Choroid plexus epithelial cell (primary cell): ENCODE measurements at regions not wholly inside any gene's neighbourhood (a gene's known extent, or its start where the extent isn't known, plus 50 kb on each side); places are given as distances from the start of the nearest gene placed in this dataset.

Experiments
- DNase-seq: peaks from one replicate; pipeline ENCODE4 v3.0.0-alpha.2; 2010; ENCODE audit warnings: low read depth
- H3K4me3 ChIP-seq: 2 replicates; pipeline ENCODE4 v1.5.1; 2011; ENCODE audit warnings: low read depth, mild to moderate bottlenecking, control low read depth, low read length, moderate library complexity
- TF ChIP-seq, protein P1 (sequence below): conservative IDR thresholded peaks from 2 replicates; pipeline ENCODE4 v1.5.1; 2011; ENCODE audit warnings: low read depth, mild to moderate bottlenecking, control low read depth, inconsistent platforms, low read length, moderate library complexity

DNA sequence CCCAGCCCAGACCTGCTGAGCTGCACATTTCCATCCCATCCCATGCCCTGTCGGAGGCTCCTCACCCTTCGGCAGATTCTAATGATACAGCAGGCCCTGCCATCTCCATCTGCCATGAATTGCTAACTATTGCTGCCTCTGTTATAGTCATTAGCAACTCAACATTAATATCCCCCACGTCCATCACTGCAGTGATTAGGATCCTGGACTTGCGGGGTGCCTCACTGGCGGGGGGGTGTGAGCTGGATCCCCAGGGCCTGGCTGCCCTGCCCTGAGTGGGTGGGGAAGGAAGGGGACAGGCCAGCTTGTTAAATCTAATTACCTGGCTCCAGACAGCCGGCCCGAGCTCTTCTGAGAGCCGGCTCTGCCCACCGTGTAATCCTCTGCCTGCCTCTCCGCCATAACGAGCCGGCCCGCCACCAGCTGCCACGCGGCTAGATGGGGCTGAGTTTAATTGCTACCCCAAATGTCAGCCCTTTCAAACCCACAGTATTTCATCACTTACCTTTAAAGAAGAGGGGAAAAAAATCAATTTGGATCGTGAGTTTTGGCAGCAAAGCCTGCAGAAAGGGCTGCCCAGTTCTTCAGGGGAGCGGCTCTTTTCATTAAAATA is 227.3 kb upstream of the CSF3R start:
- TF ChIP-seq, protein P1, sequence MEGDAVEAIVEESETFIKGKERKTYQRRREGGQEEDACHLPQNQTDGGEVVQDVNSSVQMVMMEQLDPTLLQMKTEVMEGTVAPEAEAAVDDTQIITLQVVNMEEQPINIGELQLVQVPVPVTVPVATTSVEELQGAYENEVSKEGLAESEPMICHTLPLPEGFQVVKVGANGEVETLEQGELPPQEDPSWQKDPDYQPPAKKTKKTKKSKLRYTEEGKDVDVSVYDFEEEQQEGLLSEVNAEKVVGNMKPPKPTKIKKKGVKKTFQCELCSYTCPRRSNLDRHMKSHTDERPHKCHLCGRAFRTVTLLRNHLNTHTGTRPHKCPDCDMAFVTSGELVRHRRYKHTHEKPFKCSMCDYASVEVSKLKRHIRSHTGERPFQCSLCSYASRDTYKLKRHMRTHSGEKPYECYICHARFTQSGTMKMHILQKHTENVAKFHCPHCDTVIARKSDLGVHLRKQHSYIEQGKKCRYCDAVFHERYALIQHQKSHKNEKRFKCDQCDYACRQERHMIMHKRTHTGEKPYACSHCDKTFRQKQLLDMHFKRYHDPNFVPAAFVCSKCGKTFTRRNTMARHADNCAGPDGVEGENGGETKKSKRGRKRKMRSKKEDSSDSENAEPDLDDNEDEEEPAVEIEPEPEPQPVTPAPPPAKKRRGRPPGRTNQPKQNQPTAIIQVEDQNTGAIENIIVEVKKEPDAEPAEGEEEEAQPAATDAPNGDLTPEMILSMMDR = no peak
- H3K4me3 ChIP-seq = no peak overlapping the region
- DNase-seq = no peak

DNA sequence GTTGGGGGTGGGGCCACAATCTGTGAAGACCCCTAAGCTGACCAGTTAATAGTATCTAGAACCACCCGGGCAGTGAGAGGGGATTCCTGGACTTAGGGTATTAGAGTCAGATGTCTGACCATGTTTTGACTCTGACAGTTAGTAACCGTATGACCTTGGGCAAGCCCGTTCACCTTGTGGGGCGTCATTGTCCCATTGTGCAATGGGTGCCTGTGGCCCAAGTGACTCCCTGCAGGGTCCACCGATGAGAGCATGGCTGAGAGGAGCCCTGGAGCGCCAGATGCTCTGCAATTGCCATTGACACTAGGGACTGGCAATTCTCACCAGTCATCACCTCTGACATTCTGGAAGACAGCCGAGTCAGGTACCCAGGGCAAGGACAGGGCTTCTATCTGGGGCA is 225.9 kb upstream of the CSF3R start:
- TF ChIP-seq, protein P1 = no peak
- no peak for DNase-seq
- H3K4me3 ChIP-seq = no peak overlapping the region

DNA sequence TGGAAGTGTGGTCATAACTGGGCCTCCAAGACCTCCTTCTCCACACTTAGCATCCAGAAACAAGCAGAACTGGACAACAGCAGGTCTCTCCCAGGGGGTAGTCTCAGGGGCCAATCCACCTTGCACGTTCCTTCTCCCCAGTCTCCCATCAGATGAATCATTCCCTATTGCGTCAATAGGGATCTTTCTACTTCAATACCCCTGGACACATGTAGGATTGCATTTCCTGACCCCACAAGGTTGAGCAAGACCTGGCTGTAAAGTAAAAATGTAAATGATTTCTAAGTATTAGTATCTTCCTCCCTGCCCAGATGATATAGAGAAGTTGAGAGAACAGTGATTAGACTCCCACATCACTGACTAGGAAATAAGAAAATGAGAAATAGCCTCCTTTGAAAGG is 224.5 kb upstream of the CSF3R start:
- H3K4me3 ChIP-seq = no peak overlapping the region
- TF ChIP-seq, protein P1 = no peak

DNA sequence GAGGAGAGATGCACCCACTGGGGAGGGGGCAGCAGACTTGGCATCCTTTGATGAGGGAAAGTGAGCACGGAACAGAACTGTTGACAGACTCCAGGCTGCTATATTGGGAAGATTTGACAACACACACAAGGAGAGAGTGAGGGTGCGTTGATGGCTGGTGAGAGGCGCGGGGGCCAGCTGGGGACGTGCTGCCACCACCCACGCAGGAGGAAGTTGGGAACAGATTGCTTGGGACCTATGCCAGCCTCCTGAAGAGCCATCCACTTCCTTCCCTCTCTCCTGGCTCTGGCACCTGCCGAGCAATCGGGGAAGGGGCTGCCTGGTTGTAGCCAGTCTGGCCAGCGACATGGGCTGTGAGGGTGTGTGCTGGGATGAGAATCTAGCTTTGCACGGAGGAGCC is 223.7 kb upstream of the CSF3R start:
- TF ChIP-seq, protein P1 = no peak

More for the DNA sequence above, 224.5 kb upstream of the CSF3R start:
- no peak for DNase-seq

DNA sequence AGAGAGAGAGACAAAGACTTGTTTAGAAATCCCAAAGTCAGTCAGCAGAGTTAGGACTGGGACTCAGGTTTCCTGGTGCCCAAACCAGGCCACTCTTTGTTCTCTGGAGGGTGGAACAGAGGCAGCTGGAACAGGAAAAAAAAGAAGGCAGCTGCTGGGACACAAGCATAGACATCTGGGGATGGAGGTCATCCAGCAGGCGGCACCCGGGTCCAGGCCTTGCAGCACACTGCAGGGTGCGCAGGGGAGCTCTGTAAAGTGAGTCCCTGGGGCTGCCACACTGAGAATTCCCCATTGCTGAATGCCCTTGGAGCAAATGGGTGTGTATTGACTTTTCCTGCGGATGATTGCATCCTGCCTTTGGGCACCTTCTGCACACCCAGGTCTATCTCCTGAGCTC is 222.9 kb upstream of the CSF3R start:
- DNase-seq = no peak
- TF ChIP-seq, protein P1 = no peak
- no peak overlapping the region for H3K4me3 ChIP-seq

More for the DNA sequence above, 223.7 kb upstream of the CSF3R start:
- H3K4me3 ChIP-seq = no peak overlapping the region
- no peak for DNase-seq

DNA sequence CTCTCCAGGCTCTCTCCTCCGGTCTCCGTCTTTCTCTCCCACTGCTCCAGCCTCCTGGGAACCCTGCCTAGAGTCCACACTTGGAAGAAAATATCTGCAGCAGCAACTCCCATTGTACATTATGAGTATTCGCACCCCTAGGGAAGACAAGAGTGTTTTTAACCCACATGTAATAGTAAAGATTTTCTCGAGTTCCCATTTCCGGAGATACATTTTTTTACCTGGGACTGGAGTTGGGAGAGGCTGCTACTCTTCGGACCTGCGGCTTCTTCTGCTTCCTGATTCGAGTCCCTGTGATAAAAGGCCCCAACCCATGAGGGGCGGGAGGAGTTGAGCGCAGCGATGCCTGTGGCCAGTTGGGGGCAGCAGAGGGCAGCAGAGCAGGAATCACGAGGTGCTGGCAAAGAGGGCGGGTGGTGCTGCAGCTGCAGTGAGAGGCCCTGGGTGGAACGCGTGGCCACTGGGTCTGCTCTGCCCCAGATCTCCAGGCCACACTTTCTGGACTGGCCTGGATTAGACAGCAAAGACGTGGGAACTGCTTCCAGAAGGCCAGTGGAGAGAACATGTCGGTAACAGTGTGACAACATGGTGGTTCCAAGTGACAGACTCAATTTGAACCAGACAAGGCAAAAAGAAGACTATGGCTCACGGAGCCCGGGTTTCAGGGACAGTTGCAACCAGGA is 221.0 kb upstream of the CSF3R start:
- peak; percentile 77 for DNase-seq
- H3K4me3 ChIP-seq = no peak overlapping the region
- TF ChIP-seq, protein P1 = peak; percentile 87

DNA sequence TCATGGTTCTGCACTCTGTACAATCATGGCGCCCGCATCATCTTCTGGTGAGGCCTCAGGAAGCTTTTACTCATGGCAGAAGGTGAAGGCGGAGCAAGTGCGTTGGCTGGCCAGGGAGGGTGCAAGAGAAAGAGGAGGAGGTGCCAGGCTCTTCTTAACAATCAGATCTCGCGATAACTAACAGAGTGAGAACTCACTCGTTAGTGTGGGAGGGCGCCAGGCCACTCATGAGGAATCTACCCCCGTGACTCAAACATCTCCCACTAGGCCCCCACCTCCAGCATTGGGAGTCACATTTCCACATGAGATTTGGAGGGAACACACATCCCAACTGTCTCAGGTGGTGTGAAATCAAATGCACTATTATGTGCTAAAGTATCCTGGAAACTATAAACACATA is 220.2 kb upstream of the CSF3R start:
- TF ChIP-seq, protein P1 = no peak
- H3K4me3 ChIP-seq = no peak overlapping the region
- no peak for DNase-seq
